HepG2 (cell line): ENCODE measurements at regions not wholly inside any gene's neighbourhood (a gene's known extent, or its start where the extent isn't known, plus 50 kb on each side); places are given as distances from the start of the nearest gene placed in this dataset.

Experiments
- ATAC-seq: fragments of 200-7000 bp; cut with Tn5 transposase; 3 replicates; pipeline ENCODE4 v1.9.1; 2020; ENCODE audit warnings: mild to moderate bottlenecking, moderate library complexity
- BruUV-seq: library from RNA; stranded (reverse); fragments of 400-500 nt; replicated peaks from 2 replicates; lab custom pipeline; 2021; lab: Mats Ljungman, UMichigan
- CTCF ChIA-PET: fragments of 300-600 bp; formaldehyde crosslinking; extraction: SDS; loops from one replicate; lab custom pipeline; 2021; ENCODE audit warnings: low total read pairs, inconsistent platforms, low intra/inter-chr PET ratio; lab: Yijun Ruan, JAX
- POLR2A ChIA-PET: fragments of 350-600 bp; sonication (Branson Sonifier 250); formaldehyde crosslinking; loops from one replicate; lab custom pipeline; 2020; ENCODE audit warnings: antibody characterized with exemption, inconsistent platforms; lab: Yijun Ruan, JAX
- DNase-seq: peaks from one replicate; pipeline ENCODE4 v3.0.0-alpha.2; 2015; ENCODE audit warnings: low spot score
- FAIRE-seq: peaks from 3 replicates; lab custom pipeline; 2011; peaks lifted over from hg19 to GRCh38; lab: Jason Lieb, UNC
- H2AFZ ChIP-seq: one replicate; pipeline ENCODE4 v1.6.1; 2011; ENCODE audit warnings: low read length, inconsistent platforms
- H3K27ac ChIP-seq: fragments of 300-600 bp; 3 replicates; pipeline ENCODE4 v1.8.0; 2011; ENCODE audit warnings: mixed run types, mild to moderate bottlenecking, mixed read lengths, low read length, inconsistent platforms; ENCODE audit not compliant: insufficient read depth; ENCODE audit errors: extremely low read length
- H3K27me3 ChIP-seq, 2 experiments: fragments of 200-600 bp in 1 of 2; 2 replicates in 1 of 2; 3 replicates in 1 of 2; pipeline versions ENCODE4 v1.6.0 to v1.8.0; 2011; ENCODE audit warnings: low read length in 2 of 2, mild to moderate bottlenecking in 2 of 2, moderate library complexity in 2 of 2, inconsistent platforms in 1 of 2; ENCODE audit not compliant: insufficient read depth in 2 of 2, control insufficient read depth in 1 of 2
- H3K36me3 ChIP-seq, 2 experiments: fragments of 200-600 bp in 1 of 2; replicated peaks in 1 of 2; 2 replicates in 1 of 2; 3 replicates in 1 of 2; pipeline versions ENCODE4 v1.5.1 to v1.8.0; 2011; ENCODE audit warnings: low read length in 2 of 2, inconsistent platforms in 1 of 2; ENCODE audit not compliant: insufficient read depth in 2 of 2, control insufficient read depth in 1 of 2
- H3K4me1 ChIP-seq: 2 replicates; pipeline ENCODE4 v1.5.1; 2012; ENCODE audit warnings: low read length, inconsistent platforms; ENCODE audit not compliant: insufficient read depth
- H3K4me2 ChIP-seq: 2 replicates; pipeline ENCODE4 v1.6.0; 2011; ENCODE audit warnings: low read depth, low read length, inconsistent platforms
- H3K4me3 ChIP-seq, 3 experiments: fragments of 200-600 bp in 1 of 3; sonication (generic), shearing (Covaris generic) in 1 of 3; replicated peaks in 1 of 3; 2 replicates each; pipeline ENCODE4 v1.5.1; 2011 to 2016; ENCODE audit warnings: low read length in 3 of 3, inconsistent platforms in 2 of 3, low read depth in 2 of 3, mild to moderate bottlenecking in 2 of 3, control low read depth in 1 of 3, mixed read lengths in 1 of 3; ENCODE audit not compliant: insufficient read depth in 1 of 3
- H3K79me2 ChIP-seq: one replicate; pipeline ENCODE4 v1.6.1; 2011; ENCODE audit warnings: low read length, inconsistent platforms; ENCODE audit not compliant: insufficient read depth
- H3K9ac ChIP-seq: 2 replicates; pipeline ENCODE4 v1.6.0; 2011; ENCODE audit warnings: mild to moderate bottlenecking, low read depth, low read length, inconsistent platforms; ENCODE audit not compliant: insufficient read depth
- H3K9me3 ChIP-seq: 2 replicates; pipeline ENCODE4 v1.5.1; 2012; ENCODE audit warnings: mild to moderate bottlenecking, low read length
- H4K20me1 ChIP-seq: 2 replicates; pipeline ENCODE4 v1.6.0; 2011; ENCODE audit warnings: inconsistent platforms, mild to moderate bottlenecking, low read length, moderate library complexity; ENCODE audit not compliant: insufficient read depth
- ETV5 ChIP-seq: IDR thresholded peaks from 2 replicates; pipeline ENCODE4 v1.6.1; 2018; ENCODE audit warnings: missing biosample characterization, missing genetic modification reagents, inconsistent platforms, borderline replicate concordance
- GABPA ChIP-seq, 2 experiments: IDR thresholded peaks; 2 replicates each; pipeline ENCODE4 v1.6.1; 2011 to 2016; ENCODE audit warnings: low read depth in 2 of 2, low read length in 1 of 2, missing biosample characterization in 1 of 2, missing genetic modification characterization in 1 of 2
- KDM5B ChIP-seq: sonication (generic); formaldehyde crosslinking; IDR thresholded peaks from 2 replicates; pipeline ENCODE4 v1.4.0; 2020; ENCODE audit warnings: missing genetic modification reagents, mild to moderate bottlenecking, borderline replicate concordance
- PRDM10 ChIP-seq: sonication (generic); formaldehyde crosslinking; IDR thresholded peaks from 2 replicates; pipeline ENCODE4 v1.4.0; 2020; ENCODE audit warnings: low read depth, missing genetic modification reagents
- RARA ChIP-seq: IDR thresholded peaks from 2 replicates; pipeline ENCODE4 v1.6.1; 2016; ENCODE audit warnings: missing genetic modification reagents, missing compliant biosample characterization
- ZMYM4 ChIP-seq: sonication (generic); formaldehyde crosslinking; IDR thresholded peaks from 2 replicates; pipeline ENCODE4 v1.8.1; 2023; ENCODE audit warnings: mild to moderate bottlenecking, missing genetic modification reagents
- ZNF841 ChIP-seq: sonication (generic); formaldehyde crosslinking; IDR thresholded peaks from 2 replicates; pipeline ENCODE4 v1.8.1; 2023; ENCODE audit warnings: missing genetic modification reagents, borderline replicate concordance
- WGBS: methylation state at CpG from one replicate; pipeline ENCODE4 v1.1.6; 2017; ENCODE audit warnings: low lambda C conversion rate; 5-methylcytosine and 5-hydroxymethylcytosine counted together
- in situ Hi-C: cut with HindIII; loops from 2 replicates; pipeline ENCODE4 v1.10.0; 2017; ENCODE audit warnings: low pct_unique_long_range_greater_than_20kb; ENCODE audit not compliant: extremely low pct_ligation_motif_present
- intact Hi-C: fragments of 100-400 bp; cut with micrococcal nuclease; formaldehyde crosslinking; loops from one replicate; pipeline ENCODE4 v1.10.0; 2022; ENCODE audit not compliant: unreplicated experiment
- TF ChIP-seq, protein P1 (sequence below): IDR thresholded peaks from 2 replicates; pipeline ENCODE4 v1.6.1; 2016; ENCODE audit warnings: missing genetic modification reagents, missing compliant biosample characterization

- no peak for DNase-seq
- FAIRE-seq: no peak
- H3K4me3 ChIP-seq: no peak overlapping the region
- CTCF ChIA-PET: no interaction called here
- no peaks in the 10 kb centered on the region for H3K36me3 ChIP-seq
- no peaks in the 10 kb centered on the region for H3K79me2 ChIP-seq
- no peaks in the 10 kb centered on the region for H3K27me3 ChIP-seq
- peaks cover 81% of the 10 kb centered on the region for H3K4me1 ChIP-seq
- no peak for ATAC-seq
- TF ChIP-seq ZNF841 (CRISPR knock-in tag) (no peak), RARA (CRISPR knock-in tag) (peak; percentile 38; the same call in 1 of the 2 replicates), PRDM10 (CRISPR knock-in tag) (no peak), KDM5B (CRISPR knock-in tag) (no peak), ETV5 (CRISPR knock-in tag) (peak; percentile 22; the same call in 1 of the 2 replicates), ZMYM4 (CRISPR knock-in tag) (0 out of 2 replicates have a peak, but pooled peaks have one; percentile 13), GABPA (IDR thresholded peaks at IDR 0.05; ENCODE audit: low read depth, low read length) (no peak), GABPA (CRISPR knock-in tag; IDR thresholded peaks at IDR 0.05; ENCODE audit: low read depth) (peak; percentile 45; the same call in 1 of the 2 replicates)
- TF ChIP-seq, protein P1, sequence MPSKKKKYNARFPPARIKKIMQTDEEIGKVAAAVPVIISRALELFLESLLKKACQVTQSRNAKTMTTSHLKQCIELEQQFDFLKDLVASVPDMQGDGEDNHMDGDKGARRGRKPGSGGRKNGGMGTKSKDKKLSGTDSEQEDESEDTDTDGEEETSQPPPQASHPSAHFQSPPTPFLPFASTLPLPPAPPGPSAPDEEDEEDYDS (CRISPR knock-in tag): 0 out of 2 replicates have a peak, but pooled peaks have one; percentile 1
- H4K20me1 ChIP-seq: no peaks in the 10 kb centered on the region
- intact Hi-C loops (no loop called here), in situ Hi-C loops (no loop called here)
- no peak overlapping the region for H3K27ac ChIP-seq
- POLR2A ChIA-PET: no interaction called here
- no peak overlapping the region for H3K9ac ChIP-seq
- BruUV-seq: no TSS peak
- WGBS: 45% methylated on average over 6 of the region's 6 CpGs
- H3K9me3 ChIP-seq: no peaks in the 10 kb centered on the region
- H2AFZ ChIP-seq: no peak overlapping the region
- H3K4me2 ChIP-seq: peak overlapping the region; percentile 13
Observed at GRCh38 chr6:21455071-21455470, 138.5 kb upstream of the SOX4 start.
